ENCODE measurements at regions not wholly inside any gene's neighbourhood (a gene's known extent, or its start where the extent isn't known, plus 50 kb on each side); places are given as distances from the start of the nearest gene placed in this dataset.

DNA sequence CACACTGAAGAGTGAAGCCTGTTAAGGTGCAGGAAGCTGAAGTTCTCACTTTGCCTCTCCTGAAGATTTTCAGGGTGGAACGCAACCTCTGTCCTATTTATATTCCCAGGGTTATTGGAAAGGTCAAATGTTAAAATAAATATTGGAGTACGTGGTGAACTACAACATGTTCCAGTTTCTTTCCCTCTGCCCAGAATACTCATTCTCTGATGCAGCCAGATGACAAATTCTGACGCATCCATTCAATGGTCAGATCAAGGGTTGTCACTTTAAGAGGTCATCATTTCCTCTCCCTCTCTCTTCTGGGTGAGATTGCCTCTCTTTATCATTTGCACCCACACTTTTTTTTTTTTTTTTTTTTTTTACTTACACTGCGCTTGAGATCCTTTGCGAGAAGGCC is 277.1 kb downstream of the BRINP1 start:
- DNase-seq (ENCODE audit: low read depth): no peak

DNA sequence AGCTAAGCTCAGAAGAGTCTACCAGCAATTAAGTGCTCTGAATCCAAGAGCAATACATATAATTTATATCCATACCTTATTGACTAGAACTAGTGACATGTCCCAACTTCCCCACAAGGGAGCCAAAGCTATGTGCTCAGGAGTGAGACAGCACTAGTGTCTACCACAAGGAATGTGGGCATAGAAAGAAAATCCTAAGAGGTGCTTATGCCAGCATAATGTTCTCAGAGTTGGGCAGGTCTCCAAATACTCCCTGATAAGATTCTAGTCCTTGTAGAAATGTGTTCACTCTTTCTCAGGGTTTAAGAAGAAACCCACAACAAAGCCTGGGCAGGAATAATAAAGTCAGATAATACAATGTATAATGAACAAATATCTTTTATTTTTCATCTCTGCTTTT is 275.1 kb downstream of the BRINP1 start:
- DNase-seq (ENCODE audit: low read depth): no peak

DNA sequence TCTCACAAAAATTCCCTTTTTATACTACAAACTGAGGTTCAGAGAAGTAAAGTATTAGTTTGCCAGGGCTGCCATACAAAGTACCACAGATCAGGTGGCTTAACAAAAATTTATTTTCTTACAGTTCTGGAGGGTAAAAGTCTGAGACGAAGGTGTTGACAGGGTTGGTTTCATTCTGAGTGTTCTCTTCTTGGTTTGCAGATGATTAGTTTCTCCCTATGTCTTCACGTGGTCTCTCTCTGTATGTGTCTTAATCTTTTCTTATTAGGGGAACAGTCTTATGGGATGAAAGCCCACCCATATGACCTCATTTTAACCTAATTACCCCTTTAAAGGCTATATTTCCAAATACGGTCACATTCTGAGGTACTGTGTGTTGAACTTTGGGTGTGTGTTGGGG is 274.2 kb downstream of the BRINP1 start:
- no peak for DNase-seq (ENCODE audit: low read depth)

DNA sequence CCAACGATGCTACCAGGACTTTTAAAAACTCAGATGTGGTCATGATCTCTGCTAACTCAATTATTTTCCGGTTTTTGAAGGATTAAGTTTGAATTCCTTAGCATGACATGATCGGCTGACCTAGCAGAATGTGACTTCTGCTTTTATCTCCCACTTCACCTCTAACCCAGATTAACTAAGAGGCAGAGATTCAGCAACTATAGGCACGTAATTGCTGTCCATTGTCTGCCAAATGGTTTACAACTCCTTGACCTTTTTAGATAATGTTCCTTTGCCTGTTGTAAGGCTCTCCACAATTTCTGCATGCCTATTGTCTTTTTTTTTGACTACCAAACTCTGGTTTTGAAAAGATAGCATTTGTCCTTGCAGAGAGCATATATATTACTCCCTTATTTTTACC is 268.2 kb downstream of the BRINP1 start:
- DNase-seq (ENCODE audit: low read depth): no peak

DNA sequence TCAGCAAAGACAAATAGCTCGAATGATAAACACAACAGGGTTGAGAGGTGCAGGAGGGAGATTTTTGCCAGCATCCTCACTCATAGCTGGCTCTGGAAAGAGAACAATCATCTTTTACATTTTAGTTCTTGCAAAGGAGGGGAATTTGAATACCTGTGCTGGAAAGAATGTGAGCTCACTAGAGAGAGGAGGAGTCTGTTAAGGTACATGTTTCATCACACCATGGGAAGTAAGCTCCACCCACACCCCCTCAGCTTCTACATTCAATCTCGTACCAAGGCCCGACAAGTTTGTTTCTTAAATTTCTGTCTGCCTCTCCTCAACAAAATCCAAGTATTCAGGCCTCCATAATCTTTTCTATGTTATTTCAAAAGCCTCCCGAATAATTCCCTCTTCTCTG is 254.6 kb downstream of the BRINP1 start:
- no peak for DNase-seq (ENCODE audit: low read depth)

Measured in stimulated activated CD8-positive, alpha-beta memory T cell treated with anti-CD3 and anti-CD28 coated beads, Interleukin-4, amount 100 ng/mL, for 24 hours (primary cell).